DMS153 treated with DMSO at 0.1 percent for 48 hours (cell line): ENCODE measurements at regions not wholly inside any gene's neighbourhood (a gene's known extent, or its start where the extent isn't known, plus 50 kb on each side); places are given as distances from the start of the nearest gene placed in this dataset.
"Not testable (repeated sequence)": the region's sequence is repeated elsewhere in the genome, so short reads cannot be mapped to it uniquely, and the experiment has no call there.

Source experiments
- DNase-seq: peaks from one replicate; lab custom pipeline; 2025; ENCODE audit not compliant: unreplicated experiment; lab: John Stamatoyannopoulos, UW

DNA sequence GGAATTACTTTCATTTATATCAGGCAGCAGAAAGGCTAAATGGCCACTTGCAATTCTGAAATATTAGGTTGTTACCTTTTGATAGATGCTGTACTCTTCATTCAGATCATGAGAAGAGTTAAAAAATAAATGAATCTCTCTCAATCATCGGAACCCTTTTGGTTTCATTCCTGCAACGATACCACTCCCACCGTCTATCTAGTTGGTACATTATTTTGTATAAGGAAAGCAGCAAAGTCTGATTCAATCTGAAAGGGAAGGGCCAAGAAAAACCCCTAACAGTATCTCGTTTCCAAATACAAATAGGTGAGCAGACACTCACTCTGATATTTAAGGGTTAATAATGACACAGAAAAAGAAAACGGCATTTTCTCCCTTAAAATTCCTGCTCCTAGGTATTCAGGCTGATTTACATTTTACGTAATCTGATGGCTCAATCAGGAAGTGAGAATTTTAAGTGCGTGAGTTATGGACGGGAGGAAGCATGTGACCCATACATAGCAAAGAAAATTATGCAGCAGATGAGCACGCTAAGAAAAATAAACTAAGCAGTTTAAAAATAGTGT is 209.4 kb upstream of the KLF14 start:
- no peak for DNase-seq

DNA sequence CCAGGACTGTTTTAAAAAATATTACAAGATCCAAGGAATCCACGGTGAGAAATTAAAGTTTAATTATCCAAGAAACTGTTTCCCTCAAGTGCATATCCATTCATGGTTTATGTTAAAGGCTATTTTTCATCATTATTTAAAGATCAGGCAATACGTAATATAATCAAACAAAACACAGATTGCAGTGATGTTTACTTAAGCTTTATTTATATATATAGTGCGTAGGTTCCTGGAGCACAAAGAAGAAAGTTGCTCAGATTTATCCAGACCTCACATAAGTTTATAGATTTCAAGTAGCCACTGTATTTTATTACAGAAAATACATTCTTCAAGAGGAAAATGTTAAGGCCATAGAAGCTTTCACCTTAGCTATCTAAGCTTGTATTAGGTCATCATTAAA is 210.0 kb upstream of the KLF14 start:
- no peak for DNase-seq

DNA sequence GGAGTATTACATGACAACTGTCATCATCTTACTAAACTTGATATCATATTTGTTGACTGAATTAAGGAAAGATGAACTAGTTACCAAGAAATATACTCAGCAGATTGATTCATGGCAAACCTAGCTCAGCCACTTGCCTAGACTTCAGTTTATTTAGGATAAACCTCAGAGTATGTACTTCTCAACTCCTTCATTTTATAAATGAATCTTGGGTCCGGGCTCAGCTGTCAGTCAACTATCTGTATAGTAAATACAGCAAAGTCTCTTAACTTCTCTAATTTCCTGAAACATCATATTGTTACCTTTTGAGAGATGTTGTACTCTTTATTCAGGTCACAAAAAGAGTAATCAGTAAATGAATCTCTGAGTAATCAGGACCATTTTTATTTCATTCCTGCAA is 211.0 kb upstream of the KLF14 start:
- DNase-seq: no peak

DNA sequence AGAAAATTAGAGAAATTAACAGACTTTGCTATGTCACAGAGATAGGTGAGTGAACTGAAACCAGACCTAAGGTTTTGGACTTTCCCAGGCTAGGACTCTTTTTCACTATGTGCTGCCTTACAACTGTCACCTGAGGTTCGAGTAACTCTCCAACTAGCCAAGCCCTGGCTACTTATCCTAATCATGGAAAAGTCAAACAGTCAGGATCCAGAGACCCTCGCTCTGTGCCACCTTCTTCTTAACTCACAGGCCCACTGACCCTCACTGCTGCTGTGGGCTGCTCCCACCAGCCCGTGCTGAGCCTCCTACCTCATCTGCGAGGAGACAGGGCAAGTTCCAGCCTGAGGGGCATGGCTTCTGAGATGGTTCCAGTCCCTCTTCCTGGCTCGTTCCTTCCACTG is 211.4 kb upstream of the KLF14 start:
- no peak for DNase-seq

DNA sequence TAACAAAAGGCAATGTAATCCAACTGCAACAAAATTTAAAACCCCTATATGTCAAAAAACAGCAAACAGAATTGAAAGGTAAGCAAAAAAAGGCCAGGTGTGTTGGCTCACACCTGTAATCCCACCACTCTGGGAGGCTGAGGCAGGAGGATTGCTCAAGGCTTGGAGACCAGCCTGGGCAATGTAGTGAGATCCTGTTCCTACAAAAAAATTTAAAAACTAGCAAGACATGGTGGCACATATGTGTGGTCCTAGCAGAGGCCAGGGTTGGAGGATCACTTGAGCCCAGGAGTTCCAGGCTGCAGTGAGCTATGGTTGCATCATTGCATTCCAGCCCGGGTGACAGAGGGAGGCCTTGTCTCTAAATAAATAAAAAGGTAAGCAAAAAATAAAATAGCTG is 212.1 kb upstream of the KLF14 start:
- no peak for DNase-seq

DNA sequence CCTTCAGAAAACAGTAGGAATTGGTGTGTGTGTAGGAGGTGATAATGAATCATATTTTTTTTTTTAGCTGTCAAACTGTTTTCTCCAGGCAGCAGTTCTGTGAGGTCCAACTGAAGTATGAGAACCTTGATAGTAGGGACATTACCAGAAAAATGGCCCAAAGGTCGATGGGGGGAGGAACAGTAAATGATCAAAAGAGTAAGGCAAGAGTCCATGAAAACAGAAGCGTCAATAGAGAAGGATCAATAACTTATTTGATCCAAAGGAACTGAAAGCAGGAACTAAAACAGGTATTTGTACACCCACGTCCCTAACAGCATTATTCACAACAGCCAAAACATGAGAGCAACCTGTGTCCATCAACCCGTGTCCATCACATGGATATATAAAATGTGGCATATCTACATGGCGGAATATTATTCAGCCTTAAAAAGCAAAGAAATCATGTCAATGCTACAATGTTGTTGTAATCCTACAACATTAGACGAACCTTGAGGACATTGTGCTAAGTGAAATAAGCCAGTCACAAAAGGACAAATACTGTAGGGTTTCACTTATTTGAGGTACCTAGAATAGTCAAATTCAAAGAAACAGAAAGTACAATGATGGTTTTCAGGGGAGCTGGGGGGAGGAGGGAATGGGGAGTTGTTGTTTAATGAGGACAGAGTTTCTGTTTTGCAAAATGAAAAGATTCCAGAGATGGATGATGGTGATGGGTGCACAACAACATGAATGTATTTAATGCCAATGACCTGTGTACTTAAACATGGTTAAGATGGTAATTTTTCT is 214.0 kb upstream of the KLF14 start:
- DNase-seq: no peak

DNA sequence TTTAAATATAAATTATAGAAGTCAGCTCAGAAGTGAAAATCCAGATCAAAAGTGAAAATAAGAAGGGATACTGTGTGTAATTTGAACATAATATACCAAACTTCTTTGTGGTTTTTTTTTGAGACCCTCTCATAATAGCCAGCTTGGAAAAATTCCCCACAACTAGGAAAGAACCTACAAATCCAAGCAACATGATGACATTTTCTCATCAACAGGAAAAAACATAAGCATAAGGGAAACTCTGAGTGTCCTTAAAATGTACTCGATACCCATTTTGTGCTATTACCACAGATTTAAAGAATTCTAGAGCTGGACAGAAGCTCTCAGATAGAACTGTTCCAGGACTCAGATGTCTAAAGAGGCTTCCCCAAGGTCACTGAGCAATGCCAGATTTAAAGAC is 214.8 kb upstream of the KLF14 start:
- DNase-seq: no peak

DNA sequence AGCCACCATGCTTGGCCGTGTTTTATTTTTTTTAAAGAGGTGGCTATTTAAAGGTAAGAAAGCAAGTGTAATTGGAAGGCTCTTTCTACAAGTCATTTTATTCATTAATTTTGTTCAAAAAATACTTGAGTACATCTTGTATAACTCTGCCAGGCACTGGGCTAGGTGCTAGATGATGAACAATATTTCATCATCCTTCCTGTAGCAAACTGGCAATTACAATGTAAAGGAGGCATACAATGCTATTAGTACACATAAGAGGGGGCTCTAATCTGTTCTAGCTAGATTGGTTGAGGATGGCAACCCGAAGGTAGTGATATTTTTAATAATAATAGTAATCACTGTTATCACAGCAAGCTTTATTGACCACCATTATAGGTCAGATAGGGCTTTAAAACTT is 215.5 kb upstream of the KLF14 start:
- no peak for DNase-seq

DNA sequence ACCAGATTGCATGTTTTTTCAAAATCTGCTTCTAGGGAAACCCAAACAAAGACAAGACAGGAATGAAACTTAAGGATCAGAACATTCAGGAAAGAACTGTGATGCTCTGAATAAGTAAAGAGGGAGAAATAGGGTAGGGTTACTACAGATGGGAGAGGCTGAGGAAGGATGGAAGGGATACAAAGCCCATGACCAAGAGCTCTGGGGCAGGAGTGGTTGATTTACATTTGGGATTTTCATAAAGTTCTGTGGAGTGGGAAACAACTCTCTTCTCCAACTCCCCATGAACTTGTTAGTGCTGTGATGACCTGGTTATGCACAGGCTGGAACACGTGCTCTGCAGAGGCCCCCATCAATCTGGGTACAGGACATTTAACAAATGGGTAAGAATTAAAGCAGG is 216.0 kb upstream of the KLF14 start:
- DNase-seq: no peak

DNA sequence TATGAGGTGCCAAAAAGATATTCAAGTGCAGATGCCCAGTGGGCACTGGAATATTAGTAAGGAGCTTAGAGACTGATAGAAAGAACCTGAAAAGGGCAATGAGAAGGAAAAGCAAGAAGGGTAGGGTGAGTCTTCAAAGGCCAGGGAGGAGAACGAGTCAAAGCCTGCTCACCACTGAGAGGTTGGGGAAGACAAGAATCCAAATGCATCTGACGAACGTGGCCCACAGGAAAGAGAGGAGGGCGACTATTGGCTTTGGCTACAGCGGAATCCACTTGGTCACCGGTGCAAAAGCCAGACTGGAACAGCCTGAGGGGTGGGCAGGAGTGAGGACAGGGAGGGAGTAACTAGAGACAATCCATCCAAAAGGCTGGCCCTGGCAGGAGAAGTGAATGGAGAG is 216.7 kb upstream of the KLF14 start:
- DNase-seq: no peak

DNA sequence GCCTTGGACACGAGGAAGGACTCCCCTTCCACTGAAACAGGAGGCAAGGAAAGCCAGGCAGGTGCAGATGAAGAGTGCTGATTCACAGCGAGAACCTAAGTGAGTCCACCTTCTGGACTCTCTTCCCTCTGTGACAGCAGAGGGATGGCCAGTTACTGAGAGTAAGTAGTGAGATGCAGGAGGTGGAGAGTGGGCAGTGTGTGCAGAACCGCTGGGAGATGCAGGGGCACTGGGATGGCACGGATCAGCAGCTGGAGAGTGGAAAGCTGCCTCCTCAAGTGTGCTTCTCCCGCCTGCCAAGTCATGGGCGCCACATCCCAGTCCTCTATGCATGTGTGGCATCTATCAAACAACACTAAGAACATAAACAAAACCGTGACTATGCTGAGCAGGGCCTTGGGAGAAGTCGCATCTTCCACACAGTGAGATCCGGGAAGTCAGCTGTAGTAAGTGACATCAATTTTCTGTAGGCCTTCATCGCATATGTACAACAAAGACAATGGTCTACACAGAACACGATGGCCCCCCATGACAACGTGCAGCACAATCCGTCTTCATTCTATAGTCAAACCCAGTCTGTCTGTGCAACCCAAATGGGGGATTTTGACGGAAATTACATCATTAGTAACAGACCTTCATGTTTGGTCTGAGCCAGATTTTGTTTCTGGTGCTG is 217.4 kb upstream of the KLF14 start:
- DNase-seq: no peak

DNA sequence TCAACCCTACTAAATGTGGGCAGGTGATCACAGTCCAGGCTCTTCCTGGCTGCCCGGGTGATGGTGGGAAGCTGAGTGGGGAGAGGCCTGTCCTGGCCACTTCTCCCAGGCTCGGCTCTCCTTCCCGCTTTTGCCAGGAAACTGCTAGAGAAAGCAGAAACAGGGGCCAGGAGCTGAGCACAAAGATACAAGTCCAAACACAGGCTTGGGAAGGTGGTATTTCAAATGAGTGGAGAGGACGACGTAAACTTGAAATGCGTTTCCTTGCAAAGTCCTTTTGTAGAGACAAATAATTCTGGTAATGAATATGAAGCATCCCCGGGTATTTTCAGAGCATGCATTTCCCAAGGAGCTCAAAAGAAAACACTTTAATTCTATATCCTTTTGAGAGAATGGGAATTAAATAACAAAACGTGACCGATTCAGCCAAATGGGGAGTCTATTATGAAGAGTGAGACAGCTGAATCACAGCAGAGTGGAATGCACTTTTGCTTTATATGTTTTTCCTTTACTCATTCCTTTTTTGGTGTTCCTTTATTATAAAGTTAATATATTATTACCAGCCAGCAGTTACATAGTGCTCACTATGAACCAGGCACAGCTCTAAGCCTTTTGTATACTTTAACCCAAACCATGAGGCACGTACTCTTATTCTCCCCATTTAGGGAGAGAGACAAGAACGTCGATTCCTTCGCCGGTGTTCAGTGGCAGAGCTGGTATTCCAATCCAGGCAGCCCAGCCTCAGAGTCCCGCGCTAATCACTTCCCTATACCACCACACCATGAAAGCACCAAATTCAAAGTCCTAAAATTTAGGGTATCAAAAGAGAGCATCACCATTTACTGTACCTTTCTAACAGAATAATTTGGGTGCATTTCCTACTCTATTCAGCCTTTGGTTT is 218.2 kb upstream of the KLF14 start:
- DNase-seq: no peak

DNA sequence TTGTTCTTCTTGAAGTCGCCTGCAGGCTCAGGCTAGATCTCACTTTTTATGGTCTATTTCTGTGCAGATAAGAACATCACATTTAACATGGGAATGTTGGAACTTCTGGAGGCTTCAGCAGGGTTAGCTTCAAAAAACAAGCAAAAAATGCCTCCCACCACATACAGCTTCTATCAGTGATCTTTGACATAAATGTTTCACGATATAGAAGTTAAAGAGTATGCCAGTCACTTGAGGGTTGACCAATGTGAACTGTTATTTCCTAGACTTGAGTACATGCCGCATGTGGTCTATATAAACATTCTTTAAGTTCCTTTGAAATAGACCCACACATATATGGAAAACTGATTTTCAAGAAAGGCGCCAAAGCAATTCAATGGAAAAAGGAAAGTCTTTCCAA is 219.2 kb upstream of the KLF14 start:
- DNase-seq: no peak

DNA sequence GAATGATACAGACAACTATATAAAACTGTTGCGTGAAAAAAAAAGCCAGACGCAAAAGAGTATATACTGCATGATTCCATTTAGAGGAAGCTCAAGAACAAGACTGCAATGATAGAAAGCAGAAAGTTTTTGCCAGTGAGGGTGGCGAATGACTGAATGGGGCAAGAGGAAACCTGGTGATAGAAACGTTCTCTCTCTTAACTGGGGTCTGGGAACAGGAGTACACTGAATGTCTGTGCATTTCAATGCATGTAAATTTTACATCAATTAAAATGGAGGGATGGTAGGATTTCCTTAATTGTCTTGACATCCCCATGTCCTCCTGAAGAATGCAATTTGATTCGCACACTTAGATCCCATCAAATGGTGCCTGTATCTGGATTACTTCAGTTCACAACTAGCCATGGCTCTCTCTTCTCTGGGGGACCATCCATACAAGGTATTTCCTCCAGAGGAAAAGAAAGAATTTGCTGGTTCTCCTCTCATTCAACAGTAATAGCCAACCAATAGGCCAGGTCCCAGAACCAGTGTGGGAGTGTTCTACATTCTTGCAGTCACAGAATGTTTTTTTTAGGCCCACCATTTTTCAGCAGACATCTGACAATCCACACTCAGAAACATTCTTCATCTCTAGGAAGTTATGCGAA is 221.0 kb upstream of the KLF14 start:
- DNase-seq: no peak

DNA sequence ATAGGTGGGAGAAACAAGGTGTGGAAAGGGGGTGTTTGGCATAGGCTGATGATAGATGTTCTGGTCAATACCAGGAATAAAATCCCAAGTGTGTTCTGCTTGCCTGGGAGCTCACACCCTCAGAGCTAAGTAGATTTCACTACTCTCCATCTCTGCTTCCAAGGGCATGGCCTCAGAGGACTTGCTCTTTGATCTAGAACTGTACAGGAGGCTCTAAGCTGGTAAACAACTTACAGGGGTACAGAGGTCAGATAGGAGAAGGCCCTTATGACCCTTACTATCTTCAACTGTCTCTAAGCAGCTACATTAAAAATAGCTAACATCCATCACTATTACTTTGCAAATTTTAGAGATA is 221.5 kb upstream of the KLF14 start:
- DNase-seq: no peak

DNA sequence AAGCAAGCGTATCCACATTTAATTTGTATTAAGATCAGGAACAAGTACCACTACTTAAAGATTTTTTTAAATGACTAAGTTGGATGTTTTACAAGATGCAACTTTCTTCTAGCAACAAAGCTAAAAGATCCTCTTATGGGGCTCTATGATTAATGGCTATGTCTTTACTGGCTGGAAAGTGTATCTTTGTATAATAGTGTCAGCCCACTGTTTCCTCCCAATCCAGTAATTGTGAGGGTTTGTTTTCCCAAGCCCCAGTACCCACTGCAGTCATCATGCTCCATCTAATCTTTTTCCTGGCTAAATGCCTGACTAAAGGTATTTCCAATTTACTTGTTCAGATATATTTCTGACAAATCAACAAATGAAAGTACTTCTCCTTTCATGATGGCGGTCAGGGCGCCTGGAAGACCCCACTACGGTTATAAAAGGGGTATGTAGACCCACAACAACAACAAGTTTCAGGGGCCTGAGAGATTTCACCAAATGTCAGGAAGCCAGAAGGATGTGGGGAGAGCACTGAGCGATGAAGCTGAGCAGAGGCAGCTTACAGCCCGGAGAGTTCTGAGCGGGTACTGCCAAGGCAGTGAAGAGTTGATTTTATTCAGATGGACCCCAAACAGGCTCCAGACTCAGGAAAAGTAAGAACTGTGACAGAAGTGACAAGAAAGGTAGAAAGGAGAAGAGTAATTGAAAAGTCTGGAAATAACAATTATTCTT is 222.6 kb upstream of the KLF14 start:
- no peak for DNase-seq

DNA sequence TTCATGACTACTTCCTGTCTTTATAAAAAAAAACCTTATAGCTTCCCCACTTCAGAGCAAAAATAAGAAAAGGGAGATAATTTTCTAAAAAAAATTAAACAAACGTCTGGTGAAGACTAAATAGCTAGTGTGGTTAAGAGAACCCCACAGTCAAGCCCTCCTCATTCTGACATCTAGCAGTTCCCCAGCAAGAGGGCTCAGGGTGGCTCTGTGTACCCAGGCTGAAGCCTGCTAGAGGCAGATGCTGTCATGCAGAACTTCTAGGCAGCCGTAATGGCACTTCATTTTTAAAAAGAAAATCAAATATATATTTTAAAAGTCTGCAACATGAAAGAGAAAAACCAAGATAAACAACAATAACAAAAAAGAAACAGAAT is 223.1 kb upstream of the KLF14 start:
- DNase-seq: no peak

DNA sequence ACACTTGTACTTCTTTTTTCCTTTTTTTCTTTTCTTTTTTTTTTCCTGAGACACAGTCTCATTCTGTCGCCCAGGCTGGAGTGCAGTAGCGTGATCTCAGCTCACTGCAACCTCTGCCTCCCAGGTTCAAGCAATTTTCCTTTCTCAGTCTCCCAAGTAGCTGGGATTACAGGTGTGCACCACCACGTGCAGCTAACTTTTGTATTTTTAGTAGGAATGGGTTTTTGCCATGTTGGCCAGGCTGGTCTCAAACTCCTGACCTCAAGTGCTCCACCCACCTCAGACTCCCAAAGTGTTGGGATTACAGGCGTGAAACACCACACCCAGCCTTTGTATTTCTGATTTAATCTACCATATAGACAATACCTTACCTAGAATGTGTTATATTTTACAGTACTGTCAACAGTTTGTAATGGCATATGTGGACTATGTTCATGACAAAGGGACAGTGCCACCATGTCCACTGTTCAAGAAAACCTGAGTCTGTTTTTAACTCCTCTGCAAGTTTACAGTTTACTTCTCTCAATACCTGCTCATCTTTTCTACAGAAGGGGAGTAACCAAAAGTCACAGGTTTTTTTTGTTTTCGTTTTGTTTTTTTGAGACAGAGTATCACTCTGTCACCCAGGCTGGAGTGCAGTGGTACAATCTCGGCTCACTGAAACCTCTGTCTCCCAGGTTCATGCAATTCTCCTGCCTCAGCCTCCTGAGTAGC is 223.9 kb upstream of the KLF14 start:
- DNase-seq: not testable (repeated sequence)

DNA sequence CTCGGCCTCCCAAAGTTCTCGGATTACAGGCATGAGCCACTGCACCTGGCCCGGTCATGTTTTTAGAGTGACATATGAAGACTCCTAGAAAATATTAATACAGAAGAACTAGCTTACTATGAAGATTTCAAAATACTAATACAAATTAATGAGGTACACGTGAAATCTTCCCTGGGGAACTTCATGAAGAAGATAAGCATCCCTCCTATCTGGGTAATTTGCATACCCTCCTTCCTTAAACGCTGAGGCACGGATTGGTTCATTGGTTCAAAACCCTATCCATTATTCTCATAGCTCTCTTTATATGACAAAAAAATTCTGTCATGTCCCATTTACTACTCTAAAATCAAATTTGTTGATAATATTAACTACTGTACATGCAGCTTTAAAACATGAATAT is 224.8 kb upstream of the KLF14 start:
- no peak for DNase-seq

DNA sequence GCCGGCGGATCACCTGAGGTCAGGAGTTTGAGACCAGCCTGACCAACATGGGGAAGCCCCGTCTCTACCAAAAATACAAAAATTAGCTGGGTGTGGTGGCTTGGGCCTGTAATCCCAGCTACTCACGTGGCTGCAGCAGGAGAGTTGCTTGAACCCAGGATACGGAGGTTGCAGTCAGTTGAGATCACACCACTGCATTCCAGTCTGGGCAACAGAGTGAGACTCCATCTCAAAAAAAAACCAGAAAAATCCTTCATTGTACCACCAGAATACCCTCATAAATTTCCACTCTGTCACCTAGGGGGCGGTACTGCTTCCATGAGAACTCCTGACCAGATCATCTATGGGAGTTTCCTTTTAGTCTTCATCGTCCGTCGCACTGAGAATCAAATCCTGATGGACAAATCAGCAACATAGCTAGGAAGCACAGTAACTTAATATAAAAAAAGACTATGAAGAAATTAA is 225.8 kb upstream of the KLF14 start:
- no peak for DNase-seq
